Upper lobe of left lung (tissue), 4 donors: ENCODE measurements at regions not wholly inside any gene's neighbourhood (a gene's known extent, or its start where the extent isn't known, plus 50 kb on each side); places are given as distances from the start of the nearest gene placed in this dataset.

ENCODE experiments used
- CTCF ChIP-seq, 6 experiments: fragments of 450-650 bp in 4 of 6; fragments of 200-600 bp in 2 of 6; sonication (generic) in 2 of 6; IDR thresholded peaks; one replicate each; pipeline ENCODE4 v1.5.1; 2016 to 2019; ENCODE audit warnings: antibody characterized with exemption in 6 of 6
- EP300 ChIP-seq, 4 donors: sonication (generic); formaldehyde crosslinking; IDR thresholded peaks; one replicate each; pipeline ENCODE4 v1.5.1; 2017; ENCODE audit warnings: antibody characterized with exemption in 4 of 4, control low read depth in 2 of 4
- POLR2A ChIP-seq, 4 donors: fragments of 450-650 bp; IDR thresholded peaks; one replicate each; pipeline ENCODE4 v1.5.1; 2016 to 2017; ENCODE audit warnings: antibody characterized with exemption in 4 of 4, mild to moderate bottlenecking in 2 of 4
- POLR2AphosphoS5 ChIP-seq, 2 donors: sonication (generic); formaldehyde crosslinking; IDR thresholded peaks; one replicate each; pipeline ENCODE4 v1.5.1; 2017; ENCODE audit warnings: antibody characterized with exemption in 2 of 2

GRCh38 chr16:80318107-80318506 is 222.7 kb upstream of the DYNLRB2 start:
- TF ChIP-seq CTCF (IDR thresholded peaks at IDR 0.05) (no peak), EP300 (IDR thresholded peaks at IDR 0.05) (no peak), POLR2A (IDR thresholded peaks at IDR 0.05) (no peak), POLR2AphosphoS5 (IDR thresholded peaks at IDR 0.05) (no peak)
